MG63 (cell line): ENCODE measurements at regions not wholly inside any gene's neighbourhood (a gene's known extent, or its start where the extent isn't known, plus 50 kb on each side); places are given as distances from the start of the nearest gene placed in this dataset.
"Not testable (repeated sequence)": the region's sequence is repeated elsewhere in the genome, so short reads cannot be mapped to it uniquely, and the experiment has no call there.

Source experiments
- DNase-seq: peaks from one replicate; pipeline ENCODE4 v3.0.0-alpha.2; 2020
- H3K27me3 ChIP-seq: fragments of 250-450 bp; sonication (Bioruptor Pico); 2 replicates; pipeline ENCODE4 v1.5.1; 2020; ENCODE audit warnings: mild to moderate bottlenecking, moderate library complexity
- H3K36me3 ChIP-seq: fragments of 250-450 bp; sonication (Bioruptor Pico); 2 replicates; pipeline ENCODE4 v1.5.1; 2020; ENCODE audit warnings: mild to moderate bottlenecking, moderate library complexity
- H3K4me3 ChIP-seq: fragments of 250-450 bp; sonication (Bioruptor Pico); 2 replicates; pipeline ENCODE4 v1.5.1; 2020; ENCODE audit warnings: mild to moderate bottlenecking, moderate library complexity
- H3K9me3 ChIP-seq: fragments of 250-450 bp; sonication (Bioruptor Pico); 2 replicates; pipeline ENCODE4 v1.5.1; 2020; ENCODE audit warnings: mild to moderate bottlenecking, moderate library complexity

- H3K36me3 ChIP-seq, result no peaks in the 10 kb centered on the region
- no peaks in the 10 kb centered on the region for H3K9me3 ChIP-seq
- H3K27me3 ChIP-seq, result no peaks in the 10 kb centered on the region
- DNase-seq, result no peak
- H3K4me3 ChIP-seq, result no peak overlapping the region
Measured at GRCh38 chrX:66756717-66757116, 117.8 kb upstream of the EDA2R start.

- H3K4me3 ChIP-seq, result no peak overlapping the region
- no peaks in the 10 kb centered on the region for H3K36me3 ChIP-seq
Measured at GRCh38 chrX:66751136-66751782, 112.4 kb upstream of the EDA2R start.

GRCh38 chrX:66744519-66744918 lies 105.6 kb upstream of the EDA2R start:
- DNase-seq, H3K9me3 ChIP-seq, H3K27me3 ChIP-seq, H3K36me3 ChIP-seq, H3K4me3 ChIP-seq: not testable (repeated sequence)

More at GRCh38 chrX:66751136-66751782, 112.4 kb upstream of the EDA2R start:
- DNase-seq, result peak; percentile 3
- Histone ChIP-seq H3K9me3 (no peaks in the 10 kb centered on the region), H3K27me3 (no peaks in the 10 kb centered on the region)

GRCh38 chrX:66731398-66731797 lies 92.5 kb upstream of the EDA2R start:
- Histone ChIP-seq H3K36me3 (no peaks in the 10 kb centered on the region), H3K4me3 (no peak overlapping the region), H3K9me3 (no peaks in the 10 kb centered on the region), H3K27me3 (no peaks in the 10 kb centered on the region)
- no peak for DNase-seq

GRCh38 chrX:66728818-66729271 lies 90.0 kb upstream of the EDA2R start:
- no peaks in the 10 kb centered on the region for H3K9me3 ChIP-seq
- DNase-seq, result peak; percentile 5
- H3K36me3 ChIP-seq, result no peaks in the 10 kb centered on the region
- H3K27me3 ChIP-seq, result no peaks in the 10 kb centered on the region
- no peak overlapping the region for H3K4me3 ChIP-seq

GRCh38 chrX:66717926-66718325 lies 79.0 kb upstream of the EDA2R start:
- Histone ChIP-seq H3K27me3 (no peaks in the 10 kb centered on the region), H3K36me3 (no peaks in the 10 kb centered on the region), H3K4me3 (no peak overlapping the region), H3K9me3 (no peaks in the 10 kb centered on the region)
- no peak for DNase-seq

GRCh38 chrX:66698273-66699204 lies 59.7 kb upstream of the EDA2R start:
- no peak for DNase-seq

GRCh38 chrX:66692512-66692911 lies 53.6 kb upstream of the EDA2R start:
- not testable (repeated sequence) for H3K4me3 ChIP-seq, DNase-seq, H3K36me3 ChIP-seq, H3K27me3 ChIP-seq, H3K9me3 ChIP-seq

More at GRCh38 chrX:66698273-66699204, 59.7 kb upstream of the EDA2R start:
- no peaks in the 10 kb centered on the region for H3K27me3 ChIP-seq
- no peaks in the 10 kb centered on the region for H3K36me3 ChIP-seq
- no peak overlapping the region for H3K4me3 ChIP-seq
- no peaks in the 10 kb centered on the region for H3K9me3 ChIP-seq
